ENCODE measurements at regions not wholly inside any gene's neighbourhood (a gene's known extent, or its start where the extent isn't known, plus 50 kb on each side); places are given as distances from the start of the nearest gene placed in this dataset.

- Mint-ChIP-seq H3K4me3 (ENCODE audit: low read depth) (no peak overlapping the region), H3K27me3 (no peaks in the 10 kb centered on the region), H3K36me3 (ENCODE audit: insufficient read depth) (no peaks in the 10 kb centered on the region), H3K9me3 (ENCODE audit: low read depth) (no peaks in the 10 kb centered on the region), H3K4me1 (ENCODE audit: low read depth) (peaks cover 4% of the 10 kb centered on the region), H3K27ac (no peak overlapping the region)
- TF ChIP-seq, protein P1, sequence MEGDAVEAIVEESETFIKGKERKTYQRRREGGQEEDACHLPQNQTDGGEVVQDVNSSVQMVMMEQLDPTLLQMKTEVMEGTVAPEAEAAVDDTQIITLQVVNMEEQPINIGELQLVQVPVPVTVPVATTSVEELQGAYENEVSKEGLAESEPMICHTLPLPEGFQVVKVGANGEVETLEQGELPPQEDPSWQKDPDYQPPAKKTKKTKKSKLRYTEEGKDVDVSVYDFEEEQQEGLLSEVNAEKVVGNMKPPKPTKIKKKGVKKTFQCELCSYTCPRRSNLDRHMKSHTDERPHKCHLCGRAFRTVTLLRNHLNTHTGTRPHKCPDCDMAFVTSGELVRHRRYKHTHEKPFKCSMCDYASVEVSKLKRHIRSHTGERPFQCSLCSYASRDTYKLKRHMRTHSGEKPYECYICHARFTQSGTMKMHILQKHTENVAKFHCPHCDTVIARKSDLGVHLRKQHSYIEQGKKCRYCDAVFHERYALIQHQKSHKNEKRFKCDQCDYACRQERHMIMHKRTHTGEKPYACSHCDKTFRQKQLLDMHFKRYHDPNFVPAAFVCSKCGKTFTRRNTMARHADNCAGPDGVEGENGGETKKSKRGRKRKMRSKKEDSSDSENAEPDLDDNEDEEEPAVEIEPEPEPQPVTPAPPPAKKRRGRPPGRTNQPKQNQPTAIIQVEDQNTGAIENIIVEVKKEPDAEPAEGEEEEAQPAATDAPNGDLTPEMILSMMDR (IDR thresholded peaks at IDR 0.05; ENCODE audit: unreplicated experiment): peak; percentile 96
- DNase-seq (ENCODE audit: low spot score, unreplicated experiment): peak; percentile 66
Measured at GRCh38 chr7:130875265-130875741, 141.3 kb upstream of the KLF14 start.

GRCh38 chr7:130875901-130876300 is 141.9 kb upstream of the KLF14 start:
- Mint-ChIP-seq H3K27me3 (no peaks in the 10 kb centered on the region), H3K4me3 (ENCODE audit: low read depth) (no peak overlapping the region), H3K4me1 (ENCODE audit: low read depth) (peaks cover 4% of the 10 kb centered on the region), H3K9me3 (ENCODE audit: low read depth) (no peaks in the 10 kb centered on the region), H3K36me3 (ENCODE audit: insufficient read depth) (no peaks in the 10 kb centered on the region), H3K27ac (no peak overlapping the region)
- DNase-seq (ENCODE audit: low spot score, unreplicated experiment): no peak
- TF ChIP-seq, protein P1 (IDR thresholded peaks at IDR 0.05; ENCODE audit: unreplicated experiment): no peak

- H3K27me3 Mint-ChIP-seq: no peaks in the 10 kb centered on the region
- no peak overlapping the region for H3K27ac Mint-ChIP-seq
- H3K4me3 Mint-ChIP-seq (ENCODE audit: low read depth): no peak overlapping the region
- H3K4me1 Mint-ChIP-seq (ENCODE audit: low read depth): peaks cover 4% of the 10 kb centered on the region
- TF ChIP-seq, protein P1 (IDR thresholded peaks at IDR 0.05; ENCODE audit: unreplicated experiment): no peak
- H3K36me3 Mint-ChIP-seq (ENCODE audit: insufficient read depth): no peaks in the 10 kb centered on the region
- DNase-seq (ENCODE audit: low spot score, unreplicated experiment): no peak
- H3K9me3 Mint-ChIP-seq (ENCODE audit: low read depth): no peaks in the 10 kb centered on the region
Measured at GRCh38 chr7:130877236-130877990, 143.4 kb upstream of the KLF14 start.

GRCh38 chr7:130877991-130878305 is 143.9 kb upstream of the KLF14 start:
- no peak overlapping the region for H3K4me3 Mint-ChIP-seq (ENCODE audit: low read depth)
- TF ChIP-seq, protein P1 (IDR thresholded peaks at IDR 0.05; ENCODE audit: unreplicated experiment): no peak
- no peaks in the 10 kb centered on the region for H3K9me3 Mint-ChIP-seq (ENCODE audit: low read depth)
- peaks cover 4% of the 10 kb centered on the region for H3K4me1 Mint-ChIP-seq (ENCODE audit: low read depth)
- H3K36me3 Mint-ChIP-seq (ENCODE audit: insufficient read depth): no peaks in the 10 kb centered on the region
- DNase-seq (ENCODE audit: low spot score, unreplicated experiment): no peak
- H3K27ac Mint-ChIP-seq: no peak overlapping the region
- no peaks in the 10 kb centered on the region for H3K27me3 Mint-ChIP-seq

DNA sequence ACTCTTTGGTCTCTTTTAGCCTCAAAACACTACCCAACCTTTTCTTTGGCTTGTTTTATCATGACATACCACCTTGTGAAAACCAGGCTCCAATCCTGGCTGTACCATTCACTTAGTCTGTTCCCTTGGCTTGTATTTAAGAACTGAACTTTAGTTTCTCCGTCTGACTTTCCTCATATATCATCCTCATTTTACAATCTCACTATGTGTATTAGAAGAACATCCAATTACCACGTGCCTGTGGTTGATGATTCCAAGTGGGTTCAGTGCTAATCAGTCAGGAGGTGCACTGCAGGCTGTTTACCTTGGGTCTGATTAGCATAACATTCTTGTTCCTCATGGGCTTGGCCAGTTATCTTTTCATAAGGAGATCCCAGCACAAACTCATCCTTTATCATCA is 144.8 kb upstream of the KLF14 start:
- no peak overlapping the region for H3K4me3 Mint-ChIP-seq (ENCODE audit: low read depth)
- no peak for DNase-seq (ENCODE audit: low spot score, unreplicated experiment)
- no peaks in the 10 kb centered on the region for H3K9me3 Mint-ChIP-seq (ENCODE audit: low read depth)
- no peaks in the 10 kb centered on the region for H3K27me3 Mint-ChIP-seq
- no peaks in the 10 kb centered on the region for H3K36me3 Mint-ChIP-seq (ENCODE audit: insufficient read depth)
- H3K4me1 Mint-ChIP-seq (ENCODE audit: low read depth): peaks cover 4% of the 10 kb centered on the region
- TF ChIP-seq, protein P1 (IDR thresholded peaks at IDR 0.05; ENCODE audit: unreplicated experiment): no peak
- no peak overlapping the region for H3K27ac Mint-ChIP-seq
